Skeletal muscle satellite cell (primary cell): ENCODE measurements at regions not wholly inside any gene's neighbourhood (a gene's known extent, or its start where the extent isn't known, plus 50 kb on each side); places are given as distances from the start of the nearest gene placed in this dataset.

Experiments
- H3K27me3 ChIP-seq: 2 replicates; pipeline ENCODE4 v1.7.0; 2013; ENCODE audit warnings: low read length; ENCODE audit not compliant: control insufficient read depth, insufficient read depth
- H3K36me3 ChIP-seq: 2 replicates; pipeline ENCODE4 v1.7.0; 2013; ENCODE audit warnings: mild to moderate bottlenecking, control low read depth, low read length; ENCODE audit not compliant: insufficient read depth
- H3K4me1 ChIP-seq: 2 replicates; pipeline ENCODE4 v1.7.0; 2013; ENCODE audit warnings: low read length; ENCODE audit not compliant: control insufficient read depth, insufficient read depth
- H3K4me2 ChIP-seq: 2 replicates; pipeline ENCODE4 v1.7.0; 2013; ENCODE audit warnings: mild to moderate bottlenecking, low read length
- H3K4me3 ChIP-seq: 2 replicates; pipeline ENCODE4 v1.7.0; 2013; ENCODE audit warnings: low read length
- H3K9ac ChIP-seq: 2 replicates; pipeline ENCODE4 v1.7.0; 2013; ENCODE audit warnings: mild to moderate bottlenecking, low read depth, low read length, moderate library complexity
- H3K9me3 ChIP-seq: replicated peaks from 2 replicates; pipeline ENCODE4 v1.7.0; 2013; ENCODE audit warnings: mild to moderate bottlenecking, control low read depth, low read length

GRCh38 chr18:53689886-53690285 lies 534.6 kb downstream of the MBD2 start:
- Histone ChIP-seq H3K4me3 (no peak overlapping the region), H3K4me1 (no peaks in the 10 kb centered on the region), H3K36me3 (no peaks in the 10 kb centered on the region), H3K9me3 (no peaks in the 10 kb centered on the region), H3K27me3 (no peaks in the 10 kb centered on the region), H3K4me2 (no peak overlapping the region), H3K9ac (no peak overlapping the region)

DNA sequence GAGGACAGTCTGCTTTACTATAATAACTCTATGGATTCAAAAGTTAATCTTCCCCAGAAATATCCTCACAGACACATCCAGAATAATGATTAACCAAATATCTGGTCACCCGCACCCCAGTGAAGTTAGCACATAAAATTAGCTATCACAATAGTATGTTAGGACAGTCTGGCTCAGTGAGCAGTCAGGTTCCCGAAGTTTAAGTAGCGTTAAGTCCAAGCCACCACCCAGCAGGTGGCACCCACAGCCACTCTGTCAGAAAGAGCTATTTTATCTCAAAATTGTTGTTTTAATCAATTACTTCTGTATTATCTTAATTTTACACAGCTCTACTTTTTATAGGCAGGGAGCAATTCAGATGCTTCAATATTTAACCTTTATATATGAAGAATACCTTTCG lies 537.5 kb downstream of the MBD2 start:
- no peak overlapping the region for H3K9ac ChIP-seq
- H3K4me1 ChIP-seq: no peaks in the 10 kb centered on the region
- no peaks in the 10 kb centered on the region for H3K27me3 ChIP-seq
- H3K9me3 ChIP-seq: no peaks in the 10 kb centered on the region
- H3K36me3 ChIP-seq: no peaks in the 10 kb centered on the region
- no peak overlapping the region for H3K4me3 ChIP-seq
- H3K4me2 ChIP-seq: no peak overlapping the region

- Histone ChIP-seq H3K27me3 (no peaks in the 10 kb centered on the region), H3K4me1 (no peaks in the 10 kb centered on the region), H3K9me3 (no peaks in the 10 kb centered on the region), H3K9ac (no peak overlapping the region), H3K4me3 (no peak overlapping the region), H3K36me3 (no peaks in the 10 kb centered on the region), H3K4me2 (no peak overlapping the region)
These were observed 541.7 kb downstream of the MBD2 start for GRCh38 chr18:53682796-53683195.

DNA sequence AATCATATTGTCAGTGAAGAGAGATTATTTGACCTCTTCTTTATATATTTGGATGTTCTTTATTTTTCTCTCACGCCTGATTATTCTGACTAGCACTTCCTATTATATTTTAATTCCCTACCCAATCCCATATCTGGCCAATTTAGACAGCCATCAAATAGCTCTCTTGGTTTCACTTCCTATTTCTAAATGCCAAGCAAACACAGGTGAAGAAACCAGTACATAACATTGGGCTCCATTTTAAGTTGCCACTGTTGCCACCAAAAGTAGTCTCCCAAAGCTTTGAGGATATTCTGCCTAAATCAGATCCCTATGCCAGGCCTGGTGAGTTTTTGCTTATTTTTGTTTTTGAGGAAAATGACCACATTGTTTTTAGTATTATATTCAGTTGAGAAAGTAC lies 547.0 kb downstream of the MBD2 start:
- H3K36me3 ChIP-seq: no peaks in the 10 kb centered on the region
- H3K27me3 ChIP-seq: no peaks in the 10 kb centered on the region
- no peaks in the 10 kb centered on the region for H3K9me3 ChIP-seq
- H3K9ac ChIP-seq: no peak overlapping the region
- no peak overlapping the region for H3K4me2 ChIP-seq
- H3K4me1 ChIP-seq: no peaks in the 10 kb centered on the region
- no peak overlapping the region for H3K4me3 ChIP-seq

GRCh38 chr18:53665701-53666100 lies 558.8 kb downstream of the MBD2 start:
- Histone ChIP-seq H3K27me3 (no peaks in the 10 kb centered on the region), H3K9ac (no peak overlapping the region), H3K36me3 (no peaks in the 10 kb centered on the region), H3K9me3 (no peaks in the 10 kb centered on the region), H3K4me1 (no peaks in the 10 kb centered on the region), H3K4me2 (no peak overlapping the region), H3K4me3 (no peak overlapping the region)

- Histone ChIP-seq H3K9ac (no peak overlapping the region), H3K36me3 (no peaks in the 10 kb centered on the region), H3K9me3 (no peaks in the 10 kb centered on the region), H3K4me1 (no peaks in the 10 kb centered on the region), H3K27me3 (no peaks in the 10 kb centered on the region), H3K4me3 (no peak overlapping the region), H3K4me2 (no peak overlapping the region)
These were observed 559.9 kb downstream of the MBD2 start for GRCh38 chr18:53664575-53664974.

GRCh38 chr18:53660306-53660705 lies 564.2 kb downstream of the MBD2 start:
- Histone ChIP-seq H3K9me3 (no peaks in the 10 kb centered on the region), H3K36me3 (no peaks in the 10 kb centered on the region), H3K4me2 (no peak overlapping the region), H3K27me3 (no peaks in the 10 kb centered on the region), H3K9ac (no peak overlapping the region), H3K4me3 (no peak overlapping the region), H3K4me1 (no peaks in the 10 kb centered on the region)

DNA sequence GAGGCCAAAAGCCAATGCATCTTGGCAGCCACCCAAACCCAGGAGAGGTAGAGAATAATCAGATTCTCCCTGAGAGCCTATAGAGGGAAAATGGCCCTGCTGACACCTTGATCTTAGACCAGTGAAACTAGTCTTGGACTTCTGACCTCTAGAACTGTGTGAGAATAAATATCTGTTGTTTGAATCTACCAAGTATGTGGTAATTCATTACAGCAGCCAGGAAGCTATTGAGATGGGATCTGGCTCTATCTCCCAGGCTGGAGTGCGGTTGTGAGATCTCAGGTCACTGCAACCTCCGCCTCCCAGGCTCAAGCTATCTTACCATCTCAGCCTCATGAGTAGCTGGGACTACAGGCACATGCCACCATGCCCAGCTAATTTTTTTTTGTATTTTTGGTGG lies 567.2 kb downstream of the MBD2 start:
- H3K4me2 ChIP-seq: no peak overlapping the region
- H3K9me3 ChIP-seq: no peaks in the 10 kb centered on the region
- H3K4me3 ChIP-seq: no peak overlapping the region
- no peaks in the 10 kb centered on the region for H3K36me3 ChIP-seq
- H3K9ac ChIP-seq: no peak overlapping the region
- H3K4me1 ChIP-seq: no peaks in the 10 kb centered on the region
- H3K27me3 ChIP-seq: no peaks in the 10 kb centered on the region

- Histone ChIP-seq H3K4me1 (no peaks in the 10 kb centered on the region), H3K36me3 (no peaks in the 10 kb centered on the region), H3K27me3 (no peaks in the 10 kb centered on the region), H3K9ac (no peak overlapping the region), H3K4me3 (no peak overlapping the region), H3K9me3 (no peaks in the 10 kb centered on the region), H3K4me2 (no peak overlapping the region)
These were observed 574.8 kb downstream of the MBD2 start for GRCh38 chr18:53649621-53650020.

- Histone ChIP-seq H3K4me1 (no peaks in the 10 kb centered on the region), H3K36me3 (no peaks in the 10 kb centered on the region), H3K9me3 (no peaks in the 10 kb centered on the region), H3K4me2 (no peak overlapping the region), H3K9ac (no peak overlapping the region), H3K4me3 (no peak overlapping the region), H3K27me3 (no peaks in the 10 kb centered on the region)
These were observed 579.5 kb downstream of the MBD2 start for GRCh38 chr18:53644799-53645471.

GRCh38 chr18:53639687-53640086 lies 584.8 kb downstream of the MBD2 start:
- H3K36me3 ChIP-seq: no peaks in the 10 kb centered on the region
- H3K9ac ChIP-seq: no peak overlapping the region
- H3K27me3 ChIP-seq: no peaks in the 10 kb centered on the region
- H3K4me2 ChIP-seq: no peak overlapping the region
- H3K4me3 ChIP-seq: no peak overlapping the region
- no peaks in the 10 kb centered on the region for H3K4me1 ChIP-seq
- H3K9me3 ChIP-seq: no peaks in the 10 kb centered on the region

- no peaks in the 10 kb centered on the region for H3K27me3 ChIP-seq
- H3K36me3 ChIP-seq: no peaks in the 10 kb centered on the region
- no peak overlapping the region for H3K4me3 ChIP-seq
- H3K9ac ChIP-seq: no peak overlapping the region
- no peaks in the 10 kb centered on the region for H3K4me1 ChIP-seq
- no peak overlapping the region for H3K4me2 ChIP-seq
- no peaks in the 10 kb centered on the region for H3K9me3 ChIP-seq
These were observed 595.1 kb downstream of the MBD2 start for GRCh38 chr18:53629337-53629736.
